CD4-positive, alpha-beta T cell treated with Interleukin-17A for 1 hour (primary cell): ENCODE measurements at regions not wholly inside any gene's neighbourhood (a gene's known extent, or its start where the extent isn't known, plus 50 kb on each side); places are given as distances from the start of the nearest gene placed in this dataset.

ENCODE experiments used
- DNase-seq: peaks from one replicate; pipeline ENCODE4 v3.0.0-alpha.2; 2020

DNA sequence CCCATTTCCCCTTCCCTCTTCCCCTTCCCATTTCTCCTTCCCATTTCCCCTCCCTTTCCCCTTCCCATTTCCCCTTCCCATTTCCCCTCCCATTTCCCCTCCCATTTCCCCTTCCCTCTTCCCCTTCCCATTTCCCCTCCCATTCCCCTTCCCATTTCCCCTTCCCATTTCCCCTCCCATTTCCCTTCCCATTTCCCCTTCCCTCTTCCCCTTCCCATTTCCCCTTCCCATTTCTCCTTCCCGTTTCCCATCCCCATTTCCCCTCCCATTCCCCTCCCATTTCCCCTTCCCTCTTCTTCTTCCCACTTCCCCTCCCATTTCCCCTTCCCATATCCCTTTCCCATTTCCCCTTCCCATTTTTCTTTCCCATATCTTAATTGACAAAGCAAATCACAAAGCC lies 109.0 kb downstream of the OLFM1 start:
- DNase-seq: no peak

DNA sequence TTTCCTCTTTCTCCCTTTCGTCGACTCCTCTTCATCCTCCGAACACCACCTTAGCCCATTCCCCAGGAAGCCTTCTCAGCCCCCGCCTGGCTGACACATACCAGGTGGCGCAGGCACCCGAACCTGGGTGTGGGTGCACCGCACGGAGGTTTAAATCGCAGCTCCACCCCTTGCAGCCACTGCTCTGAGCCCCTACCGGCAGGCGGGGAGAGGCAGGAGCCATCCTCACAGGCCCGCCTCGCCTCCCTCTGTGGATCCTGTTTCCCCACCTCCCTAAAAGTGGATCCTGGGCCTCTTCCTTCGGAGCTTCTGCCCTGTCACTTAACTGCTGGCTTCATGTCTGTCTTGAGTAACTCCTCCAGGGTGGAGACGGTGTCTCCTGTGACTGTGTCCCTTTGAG lies 110.7 kb downstream of the OLFM1 start:
- DNase-seq: no peak

DNA sequence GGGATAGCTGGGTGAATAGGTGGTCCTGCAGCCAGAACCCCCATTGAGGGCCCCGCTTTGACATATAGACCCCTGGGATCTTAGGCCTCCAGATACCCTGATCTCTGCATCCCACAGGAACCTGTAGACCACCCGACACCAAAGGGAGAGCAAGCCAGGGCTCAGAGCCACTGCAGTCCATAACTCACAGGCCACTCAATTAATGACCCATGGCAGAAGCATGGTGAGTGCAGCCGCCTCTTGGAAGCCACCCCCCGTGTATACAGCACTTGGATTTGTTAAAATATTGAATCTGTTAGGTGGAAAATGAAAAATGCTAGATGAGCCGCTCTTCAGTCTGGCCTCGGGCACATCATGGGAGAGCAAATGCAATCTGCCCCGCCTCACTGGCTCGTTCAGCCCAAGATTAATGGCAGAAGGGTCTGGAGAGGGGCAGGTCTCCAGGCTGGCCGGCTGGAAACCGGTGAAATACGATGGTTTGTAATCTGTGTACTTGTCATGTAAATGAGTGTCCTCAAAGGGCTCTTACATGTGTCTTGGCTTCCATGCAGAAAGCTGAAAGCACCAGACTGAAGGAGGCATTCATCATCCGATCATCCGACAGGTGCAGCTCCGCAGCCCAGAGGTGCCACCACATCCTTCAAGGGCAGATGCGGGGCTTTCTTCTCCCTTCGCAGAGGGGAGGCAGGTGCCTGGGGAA lies 111.3 kb downstream of the OLFM1 start:
- DNase-seq: no peak

DNA sequence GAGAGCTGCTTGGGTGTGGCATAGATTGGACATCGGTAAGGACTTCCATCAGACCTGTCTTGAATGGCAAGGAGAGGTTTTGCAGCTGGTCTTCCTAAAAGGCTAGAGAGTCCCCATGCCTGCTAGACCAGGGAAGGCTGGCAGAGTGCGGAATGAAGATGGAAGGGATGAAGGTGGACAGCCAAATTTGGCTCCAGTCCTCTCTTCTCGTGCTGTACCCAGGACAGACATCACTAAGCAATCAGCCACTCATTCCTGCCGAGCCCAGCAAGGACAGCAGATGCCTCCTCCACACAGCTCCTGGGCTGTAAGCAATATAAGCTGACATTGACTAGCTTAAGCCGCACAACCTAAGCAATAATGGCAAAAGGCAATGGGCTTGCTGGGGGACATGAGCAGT lies 112.0 kb downstream of the OLFM1 start:
- no peak for DNase-seq

DNA sequence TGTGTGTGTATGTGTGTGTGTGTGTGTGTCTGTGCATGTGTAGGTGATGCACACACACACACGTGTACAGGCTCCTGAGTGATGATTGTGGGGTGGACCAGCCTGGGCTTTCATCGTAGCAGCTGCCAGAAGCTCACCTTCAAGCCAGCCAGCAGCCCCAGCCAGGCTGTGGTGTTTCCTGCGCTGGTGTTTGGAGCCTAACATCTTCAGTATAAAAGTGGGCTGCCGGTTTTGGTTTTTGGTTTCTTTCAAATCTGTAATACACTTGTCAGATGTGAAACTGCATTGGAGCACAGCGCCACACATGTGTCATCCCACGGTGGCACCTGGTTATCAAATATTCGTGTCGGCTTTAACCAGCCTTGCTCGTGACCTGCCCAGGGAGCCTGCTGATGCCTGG lies 114.2 kb downstream of the OLFM1 start:
- no peak for DNase-seq

DNA sequence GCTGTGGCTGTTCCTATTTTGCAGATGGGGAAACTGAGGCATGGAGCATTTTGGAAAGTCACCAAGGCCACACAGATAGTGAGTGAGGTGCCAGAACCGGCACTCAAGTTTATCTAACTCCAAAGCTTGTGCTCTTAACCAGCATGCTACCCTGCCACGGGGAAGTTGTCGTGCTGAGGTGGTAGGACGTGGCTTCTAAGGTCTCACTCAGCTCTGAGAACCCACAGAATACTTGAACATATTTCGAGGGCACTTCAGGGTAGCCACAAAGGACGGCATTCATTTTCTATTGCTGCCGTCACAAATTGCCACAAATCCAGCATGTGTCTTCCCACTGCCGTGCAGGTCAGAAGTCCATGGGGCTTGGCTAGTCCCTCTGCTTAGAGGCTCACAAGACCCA lies 116.7 kb downstream of the OLFM1 start:
- no peak for DNase-seq

DNA sequence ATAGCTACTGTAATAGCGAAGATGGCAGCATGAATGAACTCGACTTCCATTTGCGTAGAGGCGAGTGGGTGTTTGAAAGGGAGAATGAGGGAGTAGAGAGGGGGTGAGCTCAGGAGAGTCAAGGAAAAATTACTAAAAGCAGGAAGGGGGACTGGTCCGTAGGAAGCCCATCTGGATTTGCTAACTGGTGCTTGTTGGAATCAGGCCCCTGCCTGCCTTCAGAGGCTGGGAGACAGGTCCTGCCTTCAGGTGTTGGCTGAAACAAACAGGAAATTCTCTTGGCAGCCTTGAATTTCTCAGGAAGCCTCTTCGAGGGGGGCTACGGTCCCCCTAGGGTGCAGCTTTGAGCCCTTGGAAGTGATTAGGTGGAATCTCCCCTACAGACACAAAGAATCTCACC lies 121.7 kb downstream of the OLFM1 start:
- no peak for DNase-seq

DNA sequence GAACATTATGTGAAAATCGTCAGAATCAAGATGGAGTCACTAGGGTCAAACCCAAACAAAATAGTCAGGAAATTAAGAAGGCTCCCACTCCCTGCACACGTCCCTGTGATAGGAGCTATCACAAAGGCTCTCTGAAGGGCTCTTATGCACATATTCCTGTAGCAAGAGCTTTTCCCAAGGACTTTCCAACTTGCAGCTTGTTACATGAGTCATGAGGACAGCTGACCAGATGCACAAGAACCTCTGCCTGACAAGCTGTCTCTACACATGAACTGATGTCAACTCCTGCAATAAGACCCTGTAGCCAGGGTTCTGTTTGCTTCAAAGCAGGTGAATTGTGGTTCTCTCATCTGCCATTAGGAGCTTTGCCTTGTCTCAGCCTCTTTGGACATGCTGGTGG lies 122.4 kb downstream of the OLFM1 start:
- DNase-seq: no peak

DNA sequence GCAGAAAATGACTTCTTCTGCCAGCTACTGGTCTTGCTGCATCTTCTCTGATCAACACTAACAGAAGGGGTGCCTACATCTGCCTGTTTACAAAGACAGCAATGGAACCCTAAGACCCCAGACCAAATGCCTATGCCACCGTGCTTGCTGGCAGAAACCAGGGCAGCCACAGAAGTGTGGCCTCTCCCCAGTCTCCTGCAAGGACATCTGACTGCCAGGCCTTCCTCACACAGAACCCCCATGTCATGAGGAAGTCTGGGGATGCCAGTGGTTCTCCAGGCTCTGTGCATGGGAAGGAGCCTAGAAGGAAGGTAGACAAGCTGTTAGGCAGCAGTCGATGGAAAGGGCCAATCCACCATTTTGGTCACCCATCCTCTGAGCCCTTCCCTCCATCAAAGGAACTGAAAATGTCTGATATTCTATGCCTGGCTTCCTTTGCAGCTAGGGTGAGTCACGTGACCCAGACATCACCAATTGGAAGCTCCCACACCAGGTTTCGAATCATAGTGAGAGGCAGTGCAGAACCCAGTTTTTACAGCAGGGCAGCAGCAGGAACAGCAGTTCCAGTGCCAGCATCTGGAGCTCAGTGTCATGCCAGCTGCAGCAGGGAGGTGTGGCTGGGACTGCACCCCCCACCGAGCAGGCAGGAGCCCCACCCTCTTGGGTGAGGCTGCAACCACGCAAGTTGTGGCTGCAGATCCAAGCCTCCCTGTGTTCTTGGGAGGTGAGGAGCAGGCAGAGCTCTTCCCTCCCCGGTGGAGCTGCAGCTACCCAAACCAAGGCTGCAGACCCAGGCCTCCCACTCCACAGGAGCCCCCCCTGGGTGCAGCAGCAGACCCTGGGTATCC lies 123.4 kb downstream of the OLFM1 start:
- no peak for DNase-seq

DNA sequence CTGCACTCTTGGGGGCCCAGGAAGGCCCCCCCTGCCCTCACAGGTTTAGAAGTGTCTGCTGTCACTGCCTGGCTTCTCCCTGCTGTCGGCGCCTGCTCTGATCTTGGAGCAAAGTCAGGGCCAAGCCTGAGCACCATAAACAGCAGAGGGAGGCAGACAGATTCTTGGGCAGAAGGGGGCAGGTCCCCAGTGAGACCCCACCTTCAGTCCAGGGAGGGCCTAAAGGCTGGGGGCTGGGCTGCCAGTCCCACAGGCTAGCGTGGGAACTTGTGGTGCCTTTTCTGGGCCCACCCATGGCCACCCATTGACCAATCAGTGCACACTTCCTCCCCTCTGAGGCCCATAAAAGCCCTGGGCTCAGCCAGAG lies 124.0 kb downstream of the OLFM1 start:
- DNase-seq: no peak

DNA sequence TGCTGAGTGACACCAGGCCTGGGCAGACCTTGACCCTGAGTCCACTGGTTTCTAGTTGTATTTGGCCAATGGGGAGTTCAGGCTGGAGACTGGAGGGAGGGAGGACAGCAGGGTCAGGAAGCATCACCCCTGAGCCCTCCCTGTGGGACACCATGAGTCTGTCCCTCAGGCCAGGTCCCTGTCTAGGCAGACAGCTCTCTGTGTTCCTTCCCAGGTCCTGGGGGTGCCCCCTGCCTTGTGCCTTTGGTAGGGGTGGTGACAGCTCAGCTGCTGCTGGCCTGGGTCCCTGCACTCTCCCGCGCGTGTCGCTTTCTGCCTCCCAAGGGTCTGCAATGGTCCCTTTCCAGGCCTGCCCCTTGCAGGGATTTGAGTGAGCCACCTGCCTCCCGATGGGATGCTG lies 125.5 kb downstream of the OLFM1 start:
- DNase-seq: no peak

DNA sequence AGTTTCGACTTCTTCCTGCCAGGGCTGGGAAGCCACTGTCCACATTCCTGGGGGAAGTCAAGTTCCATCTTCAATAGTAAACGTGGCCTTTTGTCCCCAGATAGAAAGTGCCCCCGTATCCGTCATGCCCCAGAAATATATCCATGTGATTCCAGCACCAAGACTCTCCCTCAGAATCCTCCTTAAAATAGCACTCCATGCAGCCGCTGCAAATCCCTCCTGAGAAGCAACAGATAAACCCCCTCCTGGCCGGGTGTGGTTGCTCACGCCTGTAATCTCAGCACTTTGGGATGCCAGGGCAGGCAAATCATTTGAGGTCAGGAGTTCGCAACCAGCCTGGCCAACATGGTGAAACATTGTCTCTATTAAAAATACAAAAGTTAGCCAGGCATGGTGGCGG lies 126.1 kb downstream of the OLFM1 start:
- no peak for DNase-seq

DNA sequence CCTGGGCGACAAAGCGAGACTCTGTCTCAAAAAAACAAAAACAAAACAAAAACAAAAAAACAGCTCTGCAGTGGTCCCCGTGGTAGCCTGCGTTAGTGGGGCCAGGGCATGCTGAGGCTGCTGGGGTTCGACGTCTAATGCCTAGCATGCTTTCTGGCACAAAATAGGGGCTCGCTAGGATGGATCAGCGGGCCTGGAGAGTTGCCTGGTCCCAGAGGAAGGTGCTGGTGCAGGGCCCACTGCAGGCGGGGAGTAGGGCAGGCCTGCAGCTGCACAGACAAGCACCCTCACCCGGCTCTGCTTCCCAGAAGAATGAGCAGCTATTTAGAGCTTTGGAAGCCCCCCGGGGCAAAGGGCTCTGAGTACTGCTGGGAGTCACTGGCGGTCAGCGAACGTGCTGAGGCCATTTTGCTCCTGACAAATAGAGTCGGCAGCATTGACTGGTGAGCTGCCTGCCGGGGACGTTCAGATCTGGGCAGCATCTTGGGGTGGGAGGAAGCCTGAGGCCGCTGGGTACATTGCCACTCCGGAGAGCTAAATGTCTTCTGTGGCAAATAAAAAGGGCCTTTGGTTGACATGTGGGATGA lies 126.7 kb downstream of the OLFM1 start:
- no peak for DNase-seq

DNA sequence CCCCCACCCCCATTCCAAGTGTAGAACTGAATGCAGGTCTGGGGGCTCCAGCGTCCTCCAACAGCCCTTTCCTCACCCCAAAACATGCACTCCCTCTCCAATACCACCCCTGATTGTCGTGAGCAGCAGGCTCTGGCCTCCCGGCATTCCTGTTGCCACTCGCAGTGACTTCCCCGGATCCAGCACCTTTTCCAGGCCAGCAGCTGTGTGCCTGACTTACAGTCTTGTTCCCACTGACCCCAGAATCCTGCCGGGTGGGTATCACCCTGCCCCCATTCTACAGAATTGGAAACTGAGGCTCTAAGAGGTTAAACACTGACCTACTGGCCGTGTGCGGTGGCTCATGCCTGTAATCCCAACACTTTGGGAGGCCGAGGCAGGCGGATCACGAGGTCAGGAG lies 127.2 kb downstream of the OLFM1 start:
- no peak for DNase-seq

DNA sequence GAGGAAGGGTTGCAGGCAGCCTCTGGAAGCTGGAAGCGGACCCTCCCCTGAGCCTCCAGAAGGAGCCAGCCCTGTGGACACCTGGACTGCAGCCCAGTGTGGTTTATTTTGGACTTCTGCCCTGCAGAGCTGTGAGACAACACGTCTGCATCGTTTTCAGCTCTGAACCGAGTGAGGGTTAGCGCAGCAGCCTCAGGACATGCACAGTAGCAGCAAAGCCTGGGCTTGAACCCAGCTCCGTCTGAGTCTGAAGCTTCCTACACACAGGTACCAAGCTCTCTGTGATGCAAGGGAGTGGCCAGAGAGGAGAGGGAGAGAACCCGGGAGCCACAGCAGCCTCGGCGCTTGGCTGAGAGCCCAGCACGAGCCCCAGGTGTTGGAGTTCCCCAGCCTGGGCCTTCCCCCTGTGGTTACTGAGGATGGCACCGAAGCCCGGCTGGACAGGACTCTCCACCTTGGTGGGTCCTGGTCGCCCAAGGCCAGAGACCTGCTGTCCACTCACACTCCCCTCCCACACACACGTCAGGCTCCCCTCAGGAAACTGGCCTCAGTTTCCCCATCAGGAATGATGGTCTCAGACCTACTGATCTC lies 128.2 kb downstream of the OLFM1 start:
- no peak for DNase-seq

DNA sequence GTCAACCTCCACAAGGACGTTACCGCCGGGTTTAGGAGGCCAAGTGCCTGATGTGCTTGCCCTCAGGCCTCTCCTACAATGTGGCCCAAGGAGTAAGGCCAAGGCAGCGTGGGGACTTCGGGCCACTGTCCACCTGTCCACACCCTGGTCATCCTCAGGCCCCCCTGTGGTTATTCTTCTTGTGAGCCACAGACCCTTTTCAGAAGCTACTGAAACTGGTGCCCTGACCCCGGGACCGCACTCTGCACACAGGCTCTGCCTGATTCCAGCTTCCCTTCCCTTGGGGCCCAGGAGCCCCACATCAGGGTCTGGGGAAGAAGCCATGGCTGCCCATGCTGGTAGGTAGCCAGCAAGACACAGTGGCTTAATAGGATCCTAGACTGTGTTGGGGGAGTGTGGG lies 128.8 kb downstream of the OLFM1 start:
- no peak for DNase-seq

DNA sequence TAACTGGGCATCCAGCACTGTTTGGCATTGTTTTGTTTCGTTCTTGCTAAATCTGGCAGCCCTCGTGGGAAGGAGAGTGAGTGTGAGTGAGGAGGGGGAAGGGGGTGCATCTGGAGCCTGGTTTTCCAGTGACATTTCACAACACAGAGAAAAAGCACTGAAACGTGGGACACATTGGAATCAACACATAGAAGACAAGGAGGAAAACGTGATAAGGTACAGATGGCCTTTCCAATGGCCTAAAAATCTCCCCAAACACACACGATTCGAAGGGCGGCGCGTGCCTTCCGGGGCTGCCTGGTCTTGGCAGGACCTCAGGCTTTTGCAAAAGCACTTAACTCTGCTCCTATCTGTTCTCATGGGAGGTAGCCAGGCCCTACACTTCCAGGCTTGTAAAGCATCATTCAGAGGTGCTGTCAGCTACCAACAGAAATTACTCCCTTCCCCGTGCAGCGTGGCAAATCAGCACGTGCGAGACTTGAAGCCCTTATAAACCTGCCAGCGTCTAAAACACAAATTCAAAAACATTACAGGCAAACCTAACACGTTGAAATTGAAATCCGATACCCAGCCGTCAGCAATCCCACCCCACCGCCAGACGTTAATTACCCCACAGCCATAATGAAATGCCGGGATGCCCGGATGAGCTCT lies 129.4 kb downstream of the OLFM1 start:
- no peak for DNase-seq

DNA sequence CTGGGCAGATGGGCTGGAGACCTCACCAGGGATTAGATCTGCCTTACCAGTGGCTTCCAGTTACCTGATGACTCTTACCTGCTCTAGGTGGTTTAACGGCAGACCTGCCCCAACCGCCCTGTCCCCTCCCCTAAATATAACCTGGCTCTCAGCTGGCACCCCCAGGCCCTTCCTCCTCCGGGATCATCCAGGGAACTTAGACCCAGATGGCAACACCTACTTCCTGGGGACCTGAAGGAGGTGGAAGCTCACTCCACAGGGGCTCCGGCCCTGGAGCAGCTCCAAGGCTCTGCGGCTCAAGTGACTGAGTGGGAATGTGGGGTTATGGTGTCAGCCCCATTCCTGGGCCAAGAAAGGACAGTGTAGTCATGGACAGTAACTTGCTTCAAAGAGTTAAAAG lies 130.4 kb downstream of the OLFM1 start:
- no peak for DNase-seq

DNA sequence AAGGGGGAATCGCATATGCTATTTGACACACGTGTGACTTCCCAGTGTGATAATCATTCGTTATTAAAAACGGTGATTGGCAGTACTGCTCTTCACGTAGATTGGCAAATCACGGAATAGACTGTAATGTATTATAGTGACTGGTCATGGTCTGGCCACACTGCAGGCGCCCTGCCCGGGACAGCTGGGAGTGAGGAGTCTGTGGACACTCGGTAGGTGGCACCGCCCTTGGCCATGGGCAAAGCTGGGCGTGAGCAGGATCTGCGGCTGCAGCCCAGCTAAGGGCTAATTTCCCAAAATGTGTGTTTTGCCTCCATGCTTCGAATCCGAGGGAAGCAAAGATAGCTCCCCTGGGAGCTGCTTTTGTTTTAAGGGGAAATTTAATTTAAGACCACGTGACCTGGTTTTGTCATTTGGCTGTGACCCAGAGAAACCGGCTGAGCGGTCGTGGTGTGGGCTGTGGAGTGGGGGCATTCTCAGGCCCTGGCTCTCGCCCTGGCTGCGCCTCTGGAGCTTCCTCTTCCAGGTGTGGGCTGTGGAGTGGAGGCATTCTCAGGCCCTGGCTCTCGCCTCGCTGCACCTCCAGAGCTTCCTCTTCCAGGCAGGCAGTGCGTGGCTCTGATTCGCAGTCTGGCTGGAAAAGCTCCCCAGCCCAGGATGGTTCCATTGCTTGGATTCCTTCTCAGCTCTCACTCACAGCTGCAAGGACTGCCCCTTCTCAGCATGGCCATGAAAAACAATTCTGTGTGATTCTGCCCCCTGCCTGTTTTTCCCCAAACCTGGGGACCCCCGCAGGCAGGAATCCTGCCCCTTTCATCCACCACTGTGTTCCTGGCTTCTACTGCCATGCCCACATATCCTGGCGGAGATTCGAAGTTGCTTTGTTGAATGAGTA lies 131.1 kb downstream of the OLFM1 start:
- no peak for DNase-seq

DNA sequence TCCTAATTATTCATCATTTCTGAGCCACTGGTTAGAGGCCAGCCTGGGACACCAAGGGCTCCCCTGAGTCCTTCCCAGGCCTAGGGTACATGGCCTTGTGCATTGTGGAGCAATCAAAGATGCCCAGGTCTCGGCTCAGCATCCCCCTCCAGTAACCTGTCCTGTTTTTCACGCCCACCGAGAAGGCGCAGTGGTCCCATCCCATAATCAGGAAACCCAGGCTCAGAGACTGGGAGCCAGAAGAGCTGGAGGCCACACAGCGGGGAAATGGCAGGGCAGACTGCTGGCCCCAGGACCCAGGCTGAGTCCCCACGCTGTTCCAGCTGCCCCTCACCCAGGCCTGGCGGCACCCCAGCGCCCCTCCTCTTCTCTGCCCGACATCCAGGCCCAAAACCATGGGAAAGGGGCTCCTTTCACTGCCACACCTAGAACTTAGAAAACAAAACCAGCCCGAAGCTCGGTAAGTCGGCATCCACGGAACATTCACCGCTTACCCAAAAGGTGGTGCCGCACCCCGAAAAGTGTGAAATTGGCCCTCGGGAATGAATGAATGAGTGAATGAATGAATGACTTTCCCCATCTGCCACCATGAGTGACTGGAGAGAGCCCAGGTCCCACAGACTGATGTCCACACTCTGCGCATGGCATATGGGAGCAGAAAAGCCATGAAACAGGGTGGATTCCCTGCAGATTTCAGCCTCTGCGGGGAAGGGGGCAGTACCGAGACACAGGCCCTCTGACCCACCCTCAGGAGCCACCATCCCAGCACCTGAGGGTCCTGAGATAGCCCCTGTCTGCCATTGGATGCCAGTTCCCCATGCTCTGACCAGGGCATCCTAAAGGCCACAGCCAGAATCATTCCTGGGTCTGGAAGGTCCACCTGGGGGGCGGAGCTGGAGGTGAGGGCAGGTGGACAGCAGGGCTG lies 132.5 kb downstream of the OLFM1 start:
- DNase-seq: no peak
